SU-DHL-6 (cell line): ENCODE measurements at regions not wholly inside any gene's neighbourhood (a gene's known extent, or its start where the extent isn't known, plus 50 kb on each side); places are given as distances from the start of the nearest gene placed in this dataset.

Experiments
- H2AFZ ChIP-seq: fragments of 200-600 bp; sonication (generic); 2 replicates; pipeline ENCODE4 v1.6.1; 2014; ENCODE audit warnings: low read depth, mild to moderate bottlenecking, moderate library complexity, mixed read lengths, antibody characterized with exemption, low read length; ENCODE audit not compliant: severe bottlenecking
- H3F3A ChIP-seq: fragments of 200-600 bp; shearing (Covaris generic); 2 replicates; pipeline ENCODE4 v1.6.0; 2016; ENCODE audit warnings: antibody characterized with exemption, mild to moderate bottlenecking; ENCODE audit not compliant: insufficient read depth
- H3K27ac ChIP-seq: fragments of 200-600 bp; sonication (generic); 2 replicates; pipeline ENCODE4 v1.5.1; 2016; ENCODE audit warnings: low read depth, mild to moderate bottlenecking, low read length, moderate library complexity, mixed read lengths
- H3K27me3 ChIP-seq: fragments of 200-600 bp; sonication (generic), shearing (Covaris generic); 2 replicates; pipeline ENCODE4 v1.6.0; 2014; ENCODE audit warnings: mild to moderate bottlenecking, low read length
- H3K36me3 ChIP-seq: fragments of 200-600 bp; sonication (generic); 2 replicates; pipeline ENCODE4 v1.6.1; 2014; ENCODE audit warnings: mild to moderate bottlenecking, low read length, mixed read lengths
- H3K4me2 ChIP-seq: fragments of 300-600, 200-600 bp; shearing (Covaris generic), sonication (generic); 2 replicates; pipeline ENCODE4 v1.6.0; 2014; ENCODE audit warnings: low read length, low read depth, mild to moderate bottlenecking; ENCODE audit not compliant: poor library complexity, severe bottlenecking
- H3K4me3 ChIP-seq: fragments of 200-600 bp; sonication (generic); 2 replicates; pipeline ENCODE4 v1.5.1; 2014; ENCODE audit warnings: antibody characterized with exemption, low read length, mild to moderate bottlenecking, mixed read lengths; ENCODE audit not compliant: insufficient read depth, poor library complexity, severe bottlenecking
- H3K79me2 ChIP-seq: fragments of 200-600 bp; sonication (generic); 2 replicates; pipeline ENCODE4 v1.6.1; 2014; ENCODE audit warnings: mild to moderate bottlenecking, low read length, moderate library complexity; ENCODE audit not compliant: insufficient read depth
- H3K9ac ChIP-seq: fragments of 200-600 bp; sonication (generic); 2 replicates; pipeline ENCODE4 v1.7.0; 2014; ENCODE audit warnings: mild to moderate bottlenecking, low read length
- H3K9me2 ChIP-seq: fragments of 200-600 bp; sonication (generic); replicated peaks from 2 replicates; pipeline ENCODE4 v1.6.1; 2014; ENCODE audit warnings: low read length; ENCODE audit not compliant: insufficient read depth
- H3K9me3 ChIP-seq: fragments of 200-600 bp; sonication (generic); 2 replicates; pipeline ENCODE4 v1.6.1; 2014; ENCODE audit warnings: low read length, mixed read lengths; ENCODE audit not compliant: insufficient read depth
- H4K20me1 ChIP-seq: fragments of 200-600 bp; sonication (generic); 2 replicates; pipeline ENCODE4 v1.6.1; 2014; ENCODE audit warnings: low read depth, mild to moderate bottlenecking, antibody characterized with exemption, low read length, moderate library complexity, mixed read lengths
- EZH2phosphoT487 ChIP-seq: fragments of 200-600 bp; sonication (generic), shearing (Covaris generic); conservative IDR thresholded peaks from 2 replicates; pipeline ENCODE4 v1.6.1; 2018; ENCODE audit warnings: mild to moderate bottlenecking, antibody characterized with exemption, low read length, moderate library complexity, mixed read lengths
- TF ChIP-seq, protein P1 (sequence below): fragments of 200-600 bp; sonication (generic); IDR thresholded peaks from one replicate; pipeline ENCODE4 v1.5.1; 2017; ENCODE audit warnings: antibody characterized with exemption, mild to moderate bottlenecking, low read length, moderate library complexity; ENCODE audit not compliant: insufficient read depth, poor library complexity, severe bottlenecking

DNA sequence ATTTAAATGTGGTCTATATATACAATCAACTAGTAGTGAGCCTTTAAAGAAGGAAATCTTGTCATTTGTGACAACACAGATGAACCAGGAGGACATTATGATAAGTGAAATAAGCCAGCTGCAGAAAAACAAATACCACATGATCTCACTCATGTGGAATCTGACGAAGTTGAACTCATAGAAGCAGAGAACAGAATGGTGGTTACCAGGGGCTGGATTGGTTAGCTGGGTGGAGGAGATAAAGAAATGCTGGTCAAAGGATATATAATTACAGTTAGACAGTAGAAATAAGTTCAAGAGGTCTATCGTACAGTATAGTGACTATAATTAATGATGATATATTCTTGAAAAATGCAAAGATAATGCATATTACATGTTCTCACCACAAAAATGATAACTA lies 267.9 kb downstream of the FBXO15 start:
- no peak for TF ChIP-seq EZH2phosphoT487
- TF ChIP-seq, protein P1, sequence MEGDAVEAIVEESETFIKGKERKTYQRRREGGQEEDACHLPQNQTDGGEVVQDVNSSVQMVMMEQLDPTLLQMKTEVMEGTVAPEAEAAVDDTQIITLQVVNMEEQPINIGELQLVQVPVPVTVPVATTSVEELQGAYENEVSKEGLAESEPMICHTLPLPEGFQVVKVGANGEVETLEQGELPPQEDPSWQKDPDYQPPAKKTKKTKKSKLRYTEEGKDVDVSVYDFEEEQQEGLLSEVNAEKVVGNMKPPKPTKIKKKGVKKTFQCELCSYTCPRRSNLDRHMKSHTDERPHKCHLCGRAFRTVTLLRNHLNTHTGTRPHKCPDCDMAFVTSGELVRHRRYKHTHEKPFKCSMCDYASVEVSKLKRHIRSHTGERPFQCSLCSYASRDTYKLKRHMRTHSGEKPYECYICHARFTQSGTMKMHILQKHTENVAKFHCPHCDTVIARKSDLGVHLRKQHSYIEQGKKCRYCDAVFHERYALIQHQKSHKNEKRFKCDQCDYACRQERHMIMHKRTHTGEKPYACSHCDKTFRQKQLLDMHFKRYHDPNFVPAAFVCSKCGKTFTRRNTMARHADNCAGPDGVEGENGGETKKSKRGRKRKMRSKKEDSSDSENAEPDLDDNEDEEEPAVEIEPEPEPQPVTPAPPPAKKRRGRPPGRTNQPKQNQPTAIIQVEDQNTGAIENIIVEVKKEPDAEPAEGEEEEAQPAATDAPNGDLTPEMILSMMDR = no peak
- Histone ChIP-seq H3K9ac (no peak overlapping the region), H3K27ac (no peak overlapping the region), H3K4me2 (no peak overlapping the region), H3K79me2 (no peaks in the 10 kb centered on the region), H3K9me3 (0 out of 2 replicates have a peak, but pooled peaks cover 3% of the 10 kb centered on the region), H3K27me3 (no peaks in the 10 kb centered on the region), H2AFZ (no peak overlapping the region), H3K36me3 (no peaks in the 10 kb centered on the region), H3F3A (no peaks in the 10 kb centered on the region), H3K4me3 (no peak overlapping the region), H3K9me2 (no peaks in the 10 kb centered on the region), H4K20me1 (no peaks in the 10 kb centered on the region)

DNA sequence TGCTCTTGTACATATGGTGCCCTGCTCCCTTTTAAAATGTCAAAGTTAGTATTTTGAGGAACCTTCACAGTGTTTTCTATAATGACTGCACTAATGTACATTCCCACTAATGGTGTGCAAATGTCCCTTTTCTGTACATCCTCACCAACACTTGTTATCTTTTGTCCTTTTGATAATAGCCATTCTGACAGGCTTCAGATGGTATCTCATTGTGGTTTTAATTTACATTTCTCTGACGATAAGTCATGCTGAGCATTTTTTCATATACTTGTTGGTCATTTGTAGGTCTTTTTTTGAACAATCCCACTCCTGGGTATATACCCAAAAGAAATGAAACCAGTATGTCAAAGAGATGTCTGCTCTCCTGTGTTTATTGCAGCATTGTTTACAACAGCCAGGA lies 268.3 kb downstream of the FBXO15 start:
- Histone ChIP-seq H3K27ac (no peak overlapping the region), H3K27me3 (no peaks in the 10 kb centered on the region)

DNA sequence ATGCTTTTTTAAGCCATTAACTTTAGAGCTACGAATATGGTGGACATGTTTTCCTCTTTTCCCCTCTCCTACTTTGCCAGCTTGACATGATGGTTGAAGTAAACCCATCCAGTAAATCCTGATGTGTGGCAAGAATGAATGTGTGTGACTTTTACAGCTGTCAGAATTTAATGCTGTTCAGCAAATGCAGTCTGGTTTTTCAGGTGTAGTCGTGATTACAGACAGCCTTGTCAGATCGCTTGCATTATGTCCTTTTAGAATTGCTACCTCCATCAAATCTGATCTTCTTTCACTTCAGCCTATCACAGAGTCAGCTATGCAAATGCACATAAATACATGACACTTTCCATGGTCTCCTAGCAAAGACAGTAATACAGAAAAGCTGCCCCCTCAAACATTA lies 278.5 kb downstream of the FBXO15 start:
- H3K9me3 ChIP-seq = no peaks in the 10 kb centered on the region
- H3F3A ChIP-seq = no peaks in the 10 kb centered on the region
- H3K9me2 ChIP-seq = no peaks in the 10 kb centered on the region
- no peaks in the 10 kb centered on the region for H3K27me3 ChIP-seq
- H2AFZ ChIP-seq = no peak overlapping the region
- H3K79me2 ChIP-seq = no peaks in the 10 kb centered on the region
- H3K36me3 ChIP-seq = no peaks in the 10 kb centered on the region
- H3K27ac ChIP-seq = no peak overlapping the region
- H3K4me3 ChIP-seq = no peak overlapping the region
- no peak for TF ChIP-seq EZH2phosphoT487
- TF ChIP-seq, protein P1 = no peak
- H3K9ac ChIP-seq = no peak overlapping the region
- H3K4me2 ChIP-seq = no peak overlapping the region
- no peaks in the 10 kb centered on the region for H4K20me1 ChIP-seq

More for the DNA sequence above, 268.3 kb downstream of the FBXO15 start:
- Histone ChIP-seq H3K79me2 (no peaks in the 10 kb centered on the region), H3K36me3 (no peaks in the 10 kb centered on the region), H3K4me3 (no peak overlapping the region), H3K9me3 (0 out of 2 replicates have a peak, but pooled peaks cover 3% of the 10 kb centered on the region), H3F3A (no peaks in the 10 kb centered on the region), H3K9me2 (no peaks in the 10 kb centered on the region), H3K9ac (no peak overlapping the region), H3K4me2 (no peak overlapping the region), H2AFZ (no peak overlapping the region), H4K20me1 (no peaks in the 10 kb centered on the region)
- TF ChIP-seq EZH2phosphoT487 = no peak
- TF ChIP-seq, protein P1 = no peak

DNA sequence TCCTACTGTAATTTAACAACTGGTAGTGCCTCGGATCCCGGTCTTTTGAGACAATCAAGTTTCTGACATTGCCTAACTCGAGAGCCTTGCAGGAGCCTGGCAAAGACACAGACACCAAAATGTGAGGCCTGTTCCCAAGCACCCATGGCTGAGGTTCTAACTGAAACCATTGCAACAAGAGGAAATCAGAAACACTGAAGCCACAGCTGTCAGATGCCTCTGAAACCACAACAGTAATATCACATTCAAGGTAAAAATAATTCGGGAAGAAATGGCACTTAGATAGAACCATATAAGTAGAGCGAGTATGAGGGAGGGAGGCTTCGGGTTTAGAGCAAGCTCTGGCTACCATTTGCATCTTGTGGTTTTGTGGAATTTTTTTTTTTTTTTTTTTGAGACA lies 285.9 kb downstream of the FBXO15 start:
- no peak overlapping the region for H3K4me3 ChIP-seq
- H3K27ac ChIP-seq = no peak overlapping the region
- H3K9me2 ChIP-seq = no peaks in the 10 kb centered on the region
- H3K4me2 ChIP-seq = no peak overlapping the region
- H3K9me3 ChIP-seq = no peaks in the 10 kb centered on the region
- no peaks in the 10 kb centered on the region for H3K79me2 ChIP-seq
- no peak overlapping the region for H3K9ac ChIP-seq
- no peaks in the 10 kb centered on the region for H4K20me1 ChIP-seq
- no peaks in the 10 kb centered on the region for H3K27me3 ChIP-seq
- no peaks in the 10 kb centered on the region for H3K36me3 ChIP-seq
- H2AFZ ChIP-seq = no peak overlapping the region
- H3F3A ChIP-seq = no peaks in the 10 kb centered on the region
- TF ChIP-seq EZH2phosphoT487 = no peak
- TF ChIP-seq, protein P1 = no peak
